COLO829 (cell line): ENCODE measurements at regions not wholly inside any gene's neighbourhood (a gene's known extent, or its start where the extent isn't known, plus 50 kb on each side); places are given as distances from the start of the nearest gene placed in this dataset.
A peak's percentile ranks its signal among the peaks of the same experiment; 100 is the strongest.
"Not testable (repeated sequence)": the region's sequence is repeated elsewhere in the genome, so short reads cannot be mapped to it uniquely, and the experiment has no call there.

ENCODE experiments used
- DNase-seq: peaks from one replicate; pipeline ENCODE4 v3.0.0; 2012; ENCODE audit warnings: low spot score

DNA sequence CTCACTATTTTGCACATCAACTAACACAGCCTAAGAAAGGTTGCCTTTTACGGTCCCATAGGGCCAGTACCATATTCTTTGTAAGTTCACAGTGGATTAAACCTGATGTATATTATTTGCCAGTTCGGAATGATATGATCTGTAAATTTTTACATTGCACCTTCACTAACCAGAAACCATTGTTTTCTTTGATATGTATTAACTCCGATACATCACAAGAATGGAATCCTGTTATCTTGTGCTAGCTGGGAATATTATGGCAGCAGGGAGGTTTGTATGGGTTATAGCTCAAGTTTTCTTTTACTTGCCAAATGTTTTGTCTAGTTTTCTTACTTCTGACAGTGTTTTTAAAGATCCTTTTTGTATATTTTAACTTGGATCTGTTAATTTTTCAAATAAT, 51.4 kb upstream of the S1PR1 start:
- DNase-seq: no peak

GRCh38 chr1:101183388-101183699, 53.5 kb upstream of the S1PR1 start:
- DNase-seq: no peak

GRCh38 chr1:101182627-101183387, 54.0 kb upstream of the S1PR1 start:
- DNase-seq: no peak

GRCh38 chr1:101181930-101182329, 54.9 kb upstream of the S1PR1 start:
- no peak for DNase-seq

DNA sequence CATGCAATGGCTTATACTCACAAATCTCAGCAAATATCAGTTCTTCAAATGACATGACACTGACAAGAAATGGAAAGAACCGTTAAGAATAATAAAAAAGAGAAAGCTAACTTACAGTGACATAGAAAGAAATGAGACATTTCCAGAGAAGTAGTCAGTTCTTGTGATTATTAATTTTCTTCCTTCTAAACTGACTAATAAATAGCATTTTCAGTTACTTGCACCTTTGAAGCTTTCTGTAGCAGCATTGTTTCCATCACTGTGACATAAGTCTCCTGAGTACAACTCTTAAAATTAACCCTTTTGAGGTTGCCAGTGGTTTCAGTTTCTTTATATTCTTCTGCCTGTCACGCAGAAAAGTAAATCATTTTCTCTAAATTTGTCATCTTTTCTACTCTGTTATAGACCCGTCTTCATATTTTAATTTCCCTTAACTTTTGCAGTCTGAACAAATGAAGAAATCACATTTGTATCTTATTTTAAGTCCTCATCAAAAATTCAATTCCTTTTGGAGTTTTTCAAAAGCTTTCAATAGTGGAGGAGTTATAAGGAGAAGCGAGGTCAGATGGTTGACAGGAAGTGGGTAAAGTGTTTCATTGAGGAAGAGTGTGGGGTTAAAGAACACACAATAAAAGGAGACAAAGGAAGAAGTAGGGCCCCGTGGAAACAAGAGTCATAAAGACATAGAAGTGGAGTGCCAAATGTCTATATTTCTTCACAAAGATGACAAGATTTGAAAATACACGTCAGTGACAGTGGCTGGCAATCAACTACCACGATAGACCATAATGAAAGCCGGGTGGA, 57.9 kb upstream of the S1PR1 start:
- no peak for DNase-seq

DNA sequence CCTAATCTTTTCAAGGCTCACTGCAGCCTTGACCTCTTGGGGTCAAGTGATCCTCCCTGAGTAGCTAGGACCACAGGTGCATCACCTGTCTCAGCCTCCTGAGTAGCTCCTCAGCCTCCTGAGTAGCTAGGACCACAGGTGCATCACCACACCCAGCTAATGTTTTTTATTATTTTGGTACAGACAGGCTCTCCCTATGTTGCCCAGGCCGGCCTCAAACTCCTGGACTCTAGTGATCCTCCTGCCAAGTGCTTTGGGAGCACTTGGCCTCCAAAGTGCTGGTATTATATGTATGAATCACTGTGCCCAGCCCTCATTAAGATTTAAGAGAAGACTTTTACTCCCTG, 58.5 kb upstream of the S1PR1 start:
- no peak for DNase-seq

- DNase-seq: no peak
Measured at GRCh38 chr1:101175886-101176285, 60.9 kb upstream of the S1PR1 start.

DNA sequence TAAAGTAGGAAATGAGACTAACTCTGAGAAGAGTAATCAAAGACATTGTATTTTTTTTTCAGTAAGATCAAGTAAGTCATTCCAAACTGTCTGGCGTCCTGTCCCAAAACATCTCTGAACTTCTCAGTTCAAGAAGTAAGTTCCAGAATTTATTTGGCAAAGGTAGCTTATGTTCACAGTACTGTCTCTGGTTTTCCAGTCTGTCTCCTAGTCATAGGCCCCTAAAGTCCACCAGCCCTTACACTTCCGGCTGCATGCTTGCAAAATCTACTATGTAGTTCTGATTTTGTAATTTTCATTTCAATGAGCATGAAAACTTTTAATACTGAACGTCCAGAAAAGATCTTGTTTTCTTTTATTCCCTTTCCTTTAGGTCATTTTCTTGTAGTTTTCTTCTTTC, 61.4 kb upstream of the S1PR1 start:
- DNase-seq: no peak

DNA sequence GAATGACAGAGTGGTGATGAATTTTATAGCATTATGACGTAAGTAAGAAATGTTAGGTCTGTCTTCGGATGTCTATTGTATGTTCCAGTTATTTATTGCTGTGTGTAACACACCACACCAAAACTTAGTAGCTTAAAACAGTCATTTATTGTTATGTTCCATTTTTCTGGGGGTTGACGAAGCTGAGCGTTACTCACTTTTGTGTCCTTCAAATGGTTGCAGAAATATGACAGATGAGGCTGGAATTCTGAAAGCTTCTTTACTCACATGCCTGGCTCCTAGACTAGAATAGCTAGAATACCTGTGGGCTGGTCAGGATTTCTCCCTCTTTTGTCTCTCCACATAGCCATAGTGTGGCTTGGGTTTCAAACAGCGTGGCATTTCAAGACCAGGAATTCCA, 62.1 kb upstream of the S1PR1 start:
- no peak for DNase-seq

GRCh38 chr1:101174298-101174697, 62.5 kb upstream of the S1PR1 start:
- DNase-seq: not testable (repeated sequence)

DNA sequence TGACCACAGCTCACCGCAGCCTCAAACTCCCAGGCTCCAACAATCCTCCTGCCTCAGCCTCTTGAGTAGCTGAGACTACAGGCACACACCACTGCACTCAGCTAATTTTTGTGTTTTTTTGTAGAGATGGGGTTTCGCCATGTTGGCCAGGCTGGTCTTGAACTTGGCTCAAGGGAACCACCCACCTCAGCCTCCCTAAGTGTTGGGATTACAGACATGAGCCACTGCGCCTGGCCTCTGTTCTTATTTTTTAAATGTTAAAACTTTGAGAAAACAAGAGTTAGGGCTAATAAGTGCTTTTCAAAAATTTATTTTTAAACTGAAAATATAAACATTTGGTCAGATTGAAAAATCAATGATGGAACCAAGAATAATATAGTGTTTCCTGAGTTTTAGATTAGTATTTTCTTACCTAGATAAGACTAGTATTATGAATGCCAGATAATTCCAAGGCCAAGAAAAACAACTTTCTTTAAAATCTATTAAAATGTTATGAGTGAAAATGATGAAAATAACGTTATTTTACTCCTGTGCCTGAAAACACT, 66.2 kb upstream of the S1PR1 start:
- no peak for DNase-seq

DNA sequence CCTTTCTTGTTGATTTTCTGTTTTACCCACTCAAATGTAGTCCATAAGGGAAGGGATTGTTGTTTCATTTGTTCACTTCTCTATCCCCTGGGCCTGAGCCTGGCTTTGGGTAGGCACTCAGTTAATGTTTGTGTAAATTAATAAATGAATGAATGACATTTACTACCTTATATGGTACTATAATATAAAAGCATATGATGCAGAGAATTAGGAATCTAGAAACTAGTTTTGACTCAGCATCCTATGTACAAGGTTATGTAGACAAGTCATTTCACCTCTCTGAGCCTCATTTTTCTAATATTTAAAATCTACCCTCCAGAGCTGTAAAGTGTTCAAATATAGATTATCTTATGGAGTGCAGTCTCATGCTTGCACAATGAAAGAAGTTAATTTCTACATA, 68.9 kb upstream of the S1PR1 start:
- DNase-seq: no peak

- DNase-seq: no peak
Measured at GRCh38 chr1:101166583-101167120, 70.2 kb upstream of the S1PR1 start.

GRCh38 chr1:101165954-101166353, 70.9 kb upstream of the S1PR1 start:
- DNase-seq: no peak

DNA sequence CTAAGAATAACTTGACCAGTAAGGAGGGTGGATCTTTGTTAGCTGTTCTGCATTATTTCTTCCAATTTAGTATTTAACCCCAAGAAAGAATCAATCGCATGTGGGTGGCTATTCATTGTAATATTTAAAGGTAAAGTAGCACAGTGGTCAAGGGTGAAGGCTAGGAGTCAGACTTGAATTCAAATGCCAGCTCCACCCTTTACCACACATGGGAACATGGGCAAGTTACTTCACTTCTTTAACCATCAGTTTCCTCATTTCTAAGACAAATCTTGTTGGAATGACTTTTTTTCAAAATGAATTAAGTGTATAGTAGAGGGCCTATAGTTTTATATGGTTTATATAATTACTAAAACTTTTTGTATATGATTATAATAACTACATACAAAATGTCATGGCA, 71.3 kb upstream of the S1PR1 start:
- DNase-seq: no peak

DNA sequence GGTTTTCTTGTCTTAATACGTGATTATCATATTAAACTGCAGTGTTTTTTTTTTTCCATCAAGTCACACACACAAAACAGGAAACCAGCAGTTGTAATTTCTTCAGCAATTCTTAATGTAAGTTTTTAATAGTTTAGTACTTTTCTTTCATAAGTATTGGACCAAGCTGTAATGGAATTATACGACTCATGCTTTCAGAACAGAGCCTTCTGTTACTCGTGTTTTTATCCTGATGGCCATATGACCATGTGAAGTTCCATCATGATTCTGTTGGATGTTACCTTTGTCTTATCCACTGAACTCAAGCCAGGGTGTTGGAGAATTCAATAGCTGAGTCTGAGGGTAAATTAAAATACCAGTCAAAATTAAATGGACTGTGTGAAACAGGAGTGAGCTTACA, 72.0 kb upstream of the S1PR1 start:
- DNase-seq: peak; percentile 15

DNA sequence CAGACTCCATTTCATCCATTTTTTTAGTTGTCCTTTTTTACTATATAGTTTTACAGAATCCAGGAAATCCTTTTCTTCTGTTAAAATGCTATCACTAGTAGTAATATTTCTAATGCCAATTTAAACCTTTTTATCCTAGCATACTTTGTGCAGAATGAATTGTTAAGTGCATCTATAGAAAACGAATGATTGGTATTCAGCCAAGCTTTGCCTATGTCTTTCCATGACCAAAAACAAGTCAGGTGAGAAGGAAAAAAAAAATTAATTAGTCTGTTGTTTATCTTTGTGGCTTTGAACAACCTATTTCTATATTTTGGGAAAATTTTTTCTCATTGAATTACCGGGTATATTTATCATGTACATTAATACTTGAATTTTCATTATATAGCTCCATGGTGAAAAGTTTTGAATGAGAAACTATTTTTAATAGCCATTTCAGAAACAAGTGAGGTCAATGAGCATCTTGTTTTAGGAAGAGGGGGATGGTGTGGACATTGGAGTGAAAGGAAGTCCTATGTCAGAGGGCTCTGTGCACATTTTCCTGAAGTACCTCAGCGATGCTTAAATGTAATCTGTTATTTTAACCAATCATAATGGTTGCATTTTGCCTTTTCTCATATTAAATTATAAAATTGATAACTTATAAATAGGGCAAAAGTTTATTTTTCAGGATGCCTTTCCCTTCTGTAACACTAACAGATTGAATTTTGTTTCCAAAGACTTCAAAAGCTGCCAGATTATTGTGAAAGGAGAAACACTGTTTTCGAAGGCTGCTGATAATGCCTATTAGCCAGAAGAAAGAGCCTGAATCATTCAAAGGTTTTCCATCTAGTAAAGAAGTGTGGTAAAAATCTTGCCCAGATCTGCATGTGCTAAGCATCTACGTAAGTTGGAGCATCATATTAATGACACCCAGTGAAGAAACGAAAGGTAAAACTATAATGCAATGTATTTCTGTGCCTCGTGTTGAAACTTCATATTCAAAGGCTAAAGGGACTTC, 73.8 kb upstream of the S1PR1 start:
- no peak for DNase-seq

DNA sequence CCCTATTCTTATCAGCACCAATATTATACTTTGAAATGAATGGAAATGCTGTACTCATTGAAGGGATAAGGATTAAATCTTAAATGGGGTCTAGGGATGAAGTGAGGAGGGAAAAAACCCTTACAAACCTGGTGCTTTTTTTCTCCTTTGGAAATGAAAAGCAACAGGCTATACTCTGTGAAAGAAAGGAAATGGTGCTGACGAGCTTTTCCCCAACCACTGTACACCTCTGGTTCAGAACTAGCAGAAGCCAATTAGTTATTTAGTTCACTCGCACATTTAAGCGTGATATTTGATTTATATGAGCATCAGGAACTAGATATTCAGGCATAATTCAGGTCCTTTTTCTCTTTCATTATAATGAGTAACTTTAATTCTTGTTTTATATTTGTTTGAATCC, 74.5 kb upstream of the S1PR1 start:
- no peak for DNase-seq

GRCh38 chr1:101161619-101162018, 75.2 kb upstream of the S1PR1 start:
- no peak for DNase-seq

DNA sequence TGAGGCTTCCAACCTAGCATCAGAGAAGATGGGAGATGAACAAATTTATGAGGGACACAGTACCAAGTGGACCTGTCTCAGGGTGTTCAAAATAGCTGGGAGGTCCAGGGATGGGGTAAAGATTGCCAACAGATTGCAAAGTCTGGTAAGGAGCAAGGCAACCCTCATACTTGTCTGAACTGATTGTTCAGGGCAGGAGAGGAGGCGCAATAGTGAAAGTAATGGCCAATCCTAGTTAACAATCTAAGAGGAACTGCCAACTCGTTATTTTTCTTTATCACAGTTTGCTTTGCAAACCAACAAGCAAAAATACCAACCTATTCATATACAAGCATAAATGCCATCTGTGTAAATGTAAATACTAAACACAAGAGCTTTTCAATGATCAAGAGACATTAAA, 78.4 kb upstream of the S1PR1 start:
- DNase-seq: no peak

DNA sequence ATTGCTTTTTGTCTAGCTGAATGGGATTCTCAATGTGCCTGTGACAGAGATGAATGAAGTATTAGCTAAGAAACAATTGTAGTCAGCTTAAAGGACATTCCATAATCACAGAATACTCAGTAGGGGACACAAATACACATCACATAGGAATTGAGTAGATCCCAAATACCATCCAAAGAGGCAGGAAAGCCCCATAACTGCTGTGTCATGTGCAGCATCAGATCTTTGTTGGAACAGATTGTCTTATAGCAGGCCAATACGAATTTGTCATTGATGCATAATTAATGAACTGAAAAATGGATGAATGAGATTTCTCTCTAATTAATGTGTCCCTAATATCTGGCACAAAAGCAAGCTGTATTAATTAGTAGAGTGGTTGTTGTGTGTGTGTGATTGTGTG, 82.3 kb upstream of the S1PR1 start:
- no peak for DNase-seq

DNA sequence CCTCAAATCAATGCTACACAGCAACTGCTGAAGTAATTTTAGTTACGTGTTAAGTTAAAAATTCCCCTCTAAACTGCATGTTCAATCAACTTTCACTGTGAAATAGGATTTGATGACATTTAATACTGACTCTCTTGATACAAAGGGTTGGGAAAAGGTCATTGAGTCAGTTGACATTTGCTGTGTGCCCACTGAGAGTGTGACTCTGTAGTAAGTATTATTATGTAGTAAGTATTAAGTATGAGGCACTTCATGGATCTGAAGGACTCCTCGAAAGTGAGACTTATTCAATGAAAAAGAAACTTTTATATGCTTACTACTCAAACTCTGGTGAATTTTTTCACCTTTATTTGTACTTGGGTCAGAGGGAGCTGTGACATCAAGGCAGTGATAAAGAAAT, 83.1 kb upstream of the S1PR1 start:
- DNase-seq: no peak
